ENCODE measurements at regions not wholly inside any gene's neighbourhood (a gene's known extent, or its start where the extent isn't known, plus 50 kb on each side); places are given as distances from the start of the nearest gene placed in this dataset.

GRCh38 chr3:165462636-165463334 is 266.6 kb upstream of the SLITRK3 start:
- TF ChIP-seq CTCF (IDR thresholded peaks at IDR 0.05) (no peak), POLR2A (IDR thresholded peaks at IDR 0.05) (no peak)
